ENCODE measurements at regions not wholly inside any gene's neighbourhood (a gene's known extent, or its start where the extent isn't known, plus 50 kb on each side); places are given as distances from the start of the nearest gene placed in this dataset.

GRCh38 chr18:59049721-59050660, 89.7 kb upstream of the SEC11C start:
- DNase-seq (no peak), FAIRE-seq (no peak)
- peaks cover 3 to 12% (median 6%) of the 10 kb centered on the region in 3 donors for H3K4me1 ChIP-seq (ENCODE audit: control insufficient read depth in 2 of 3, insufficient read depth in 2 of 3, low read depth in 1 of 3, low read length in 3 of 3)
- H3K9me3 ChIP-seq (ENCODE audit: control insufficient read depth in 2 of 3, insufficient read depth in 1 of 3, low read length in 3 of 3) = no peaks in the 10 kb centered on the region
- H3K36me3 ChIP-seq (ENCODE audit: control insufficient read depth in 2 of 3, insufficient read depth in 3 of 3, low read length in 3 of 3) = no peaks in the 10 kb centered on the region
- H3K27ac ChIP-seq (ENCODE audit: low read depth in 2 of 2, low read length in 2 of 2) = no peak overlapping the region
- H3K9ac ChIP-seq (ENCODE audit: low read length in 3 of 3) = no peak overlapping the region
- no peak for TF ChIP-seq CTCF (IDR thresholded peaks at IDR 0.05; ENCODE audit: borderline replicate concordance, extremely low read depth, insufficient read depth)
- H3K27me3 ChIP-seq (ENCODE audit: control insufficient read depth, insufficient read depth, low read length) = no peaks in the 10 kb centered on the region
- intact Hi-C loops (cut with DNase I) = no loop called here
- H3K4me3 ChIP-seq (ENCODE audit: low read length in 3 of 3) = no peak overlapping the region

- no peaks in the 10 kb centered on the region for H3K36me3 ChIP-seq (ENCODE audit: control insufficient read depth in 2 of 3, insufficient read depth in 3 of 3, low read length in 3 of 3)
- no peak overlapping the region for H3K4me3 ChIP-seq (ENCODE audit: low read length in 3 of 3)
- DNase-seq = no peak
- intact Hi-C loops (cut with DNase I) = no loop called here
- TF ChIP-seq CTCF (IDR thresholded peaks at IDR 0.05; ENCODE audit: borderline replicate concordance, extremely low read depth, insufficient read depth) = no peak
- H3K9ac ChIP-seq (ENCODE audit: low read length in 3 of 3) = no peak overlapping the region
- H3K27ac ChIP-seq (ENCODE audit: low read depth in 2 of 2, low read length in 2 of 2) = no peak overlapping the region
- H3K4me1 ChIP-seq (ENCODE audit: control insufficient read depth in 2 of 3, insufficient read depth in 2 of 3, low read depth in 1 of 3, low read length in 3 of 3) = peaks cover 4 to 12% (median 6%) of the 10 kb centered on the region in 3 donors
- no peaks in the 10 kb centered on the region for H3K27me3 ChIP-seq (ENCODE audit: control insufficient read depth, insufficient read depth, low read length)
- H3K9me3 ChIP-seq (ENCODE audit: control insufficient read depth in 2 of 3, insufficient read depth in 1 of 3, low read length in 3 of 3) = no peaks in the 10 kb centered on the region
- FAIRE-seq = no peak
Measured at GRCh38 chr18:59050661-59051057, 89.0 kb upstream of the SEC11C start.

- H3K9ac ChIP-seq (ENCODE audit: low read length in 3 of 3) = no peak overlapping the region
- no peak for FAIRE-seq
- DNase-seq = no peak
- no peaks in the 10 kb centered on the region for H3K27me3 ChIP-seq (ENCODE audit: control insufficient read depth, insufficient read depth, low read length)
- H3K27ac ChIP-seq (ENCODE audit: low read depth in 2 of 2, low read length in 2 of 2) = no peak overlapping the region
- no peak for TF ChIP-seq CTCF (IDR thresholded peaks at IDR 0.05; ENCODE audit: borderline replicate concordance, extremely low read depth, insufficient read depth)
- no peak overlapping the region for H3K4me3 ChIP-seq (ENCODE audit: low read length in 3 of 3)
- H3K36me3 ChIP-seq (ENCODE audit: control insufficient read depth in 2 of 3, insufficient read depth in 3 of 3, low read length in 3 of 3) = no peaks in the 10 kb centered on the region
- intact Hi-C loops (cut with DNase I) = no loop called here
- peaks cover 4 to 12% (median 6%) of the 10 kb centered on the region in 3 donors for H3K4me1 ChIP-seq (ENCODE audit: control insufficient read depth in 2 of 3, insufficient read depth in 2 of 3, low read depth in 1 of 3, low read length in 3 of 3)
- no peaks in the 10 kb centered on the region for H3K9me3 ChIP-seq (ENCODE audit: control insufficient read depth in 2 of 3, insufficient read depth in 1 of 3, low read length in 3 of 3)
Measured at GRCh38 chr18:59051470-59052165, 88.1 kb upstream of the SEC11C start.
